BJ (cell line): ENCODE measurements at regions not wholly inside any gene's neighbourhood (a gene's known extent, or its start where the extent isn't known, plus 50 kb on each side); places are given as distances from the start of the nearest gene placed in this dataset.

Source experiments
- CTCF ChIA-PET: fragments of 350-600 bp; formaldehyde crosslinking; extraction: SDS; loops from one replicate; lab custom pipeline; 2021; ENCODE audit warnings: antibody characterized with exemption, inconsistent platforms; lab: Yijun Ruan, JAX
- POLR2A ChIA-PET: fragments of 300-600 bp; sonication (Branson Sonifier 250); formaldehyde crosslinking; extraction: SDS; loops from one replicate; lab custom pipeline; 2021; ENCODE audit warnings: antibody characterized with exemption; lab: Charles Lee
- DNase-seq: peaks from one replicate; pipeline ENCODE4 v3.0.0-alpha.2; 2011; ENCODE audit warnings: low read depth
- H3K27me3 ChIP-seq: 2 replicates; pipeline ENCODE4 v1.6.0; 2011; ENCODE audit warnings: low read length; ENCODE audit not compliant: control insufficient read depth, insufficient read depth
- H3K36me3 ChIP-seq: 2 replicates; pipeline ENCODE4 v1.5.1; 2011; ENCODE audit warnings: low read length; ENCODE audit not compliant: control insufficient read depth, insufficient read depth
- H3K4me3 ChIP-seq: 2 replicates; pipeline ENCODE4 v1.5.1; 2011; ENCODE audit warnings: low read depth, mild to moderate bottlenecking, control low read depth, low read length
- CTCF ChIP-seq: IDR thresholded peaks from 2 replicates; pipeline ENCODE4 v1.5.1; 2011; ENCODE audit warnings: low read depth, mild to moderate bottlenecking, control low read depth, inconsistent platforms, low read length, moderate library complexity; ENCODE audit not compliant: insufficient read depth

DNA sequence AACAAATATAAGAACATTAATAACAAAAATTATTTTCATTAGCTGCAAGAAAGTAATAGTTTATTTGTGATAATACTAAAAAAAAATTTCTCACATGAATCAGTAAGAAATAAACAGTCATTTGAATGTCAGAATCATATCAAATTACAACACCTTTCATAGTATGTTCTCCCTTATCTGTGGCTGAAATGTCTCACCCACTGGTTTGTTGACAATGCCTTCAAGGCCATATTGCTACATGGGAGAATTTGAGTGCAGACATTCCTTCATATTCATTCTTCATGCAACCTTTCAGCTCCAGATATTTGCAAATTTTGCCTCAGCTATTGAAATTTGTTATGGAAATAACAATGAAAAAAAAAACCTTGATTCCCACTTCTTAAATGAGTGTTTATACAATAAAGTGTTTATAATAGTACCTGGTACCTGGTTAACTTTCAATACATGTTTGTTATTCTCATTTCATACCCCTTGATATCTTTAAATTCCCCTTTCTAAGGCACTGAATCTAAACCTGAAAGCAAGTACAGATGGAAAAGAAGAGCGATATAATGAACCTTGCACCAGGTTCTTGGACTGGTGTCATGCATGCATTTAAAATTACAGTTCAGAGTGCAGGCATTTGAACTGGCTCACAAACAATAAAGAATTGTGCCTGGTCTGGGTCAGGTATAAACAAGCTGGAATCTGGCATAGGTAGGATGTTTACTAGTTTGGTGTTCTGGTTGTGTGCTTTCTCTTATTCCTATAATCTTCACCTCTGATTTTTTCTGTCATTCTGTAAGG lies 242.2 kb upstream of the ADGRL2 start:
- no peak for DNase-seq
- no peak overlapping the region for H3K4me3 ChIP-seq
- POLR2A ChIA-PET = no interaction called here
- no peaks in the 10 kb centered on the region for H3K27me3 ChIP-seq
- H3K36me3 ChIP-seq = no peaks in the 10 kb centered on the region
- CTCF ChIA-PET = interaction anchor here (0.6 to 1.7 kb wide), 4 partner anchors 9 to 94 kb away, joined by 3 to 8 read pairs (median 4); no protein-coding TSS in a partner anchor
- TF ChIP-seq CTCF = no peak

DNA sequence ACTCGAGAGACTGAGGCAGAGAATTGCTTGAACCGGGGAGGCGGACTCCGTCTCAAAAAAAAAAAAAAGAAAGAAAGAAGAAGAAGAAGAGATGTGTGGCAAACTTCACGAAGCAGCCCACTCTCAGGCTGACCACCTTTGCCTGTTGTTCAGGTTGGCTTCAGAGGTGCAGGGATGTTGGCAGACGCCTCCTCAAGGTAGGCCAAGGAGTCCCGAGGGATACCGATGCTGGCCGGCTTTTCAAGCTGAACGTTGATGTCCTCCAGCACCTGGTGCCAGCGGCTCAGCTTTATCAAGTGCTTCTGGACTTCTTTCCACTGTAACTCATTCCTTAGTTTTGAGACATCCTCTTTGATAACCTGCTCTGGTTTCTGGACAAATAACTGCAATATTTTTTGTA lies 243.8 kb upstream of the ADGRL2 start:
- Histone ChIP-seq H3K27me3 (no peaks in the 10 kb centered on the region), H3K4me3 (no peak overlapping the region), H3K36me3 (no peaks in the 10 kb centered on the region)
- ChIA-PET CTCF (interaction anchor here (0.6 to 1.4 kb wide), 2 partner anchors 7 to 139 kb away, joined by 5 read pairs; no protein-coding TSS in a partner anchor), POLR2A (no interaction called here)
- no peak for TF ChIP-seq CTCF
- no peak for DNase-seq

- Histone ChIP-seq H3K4me3 (no peak overlapping the region), H3K36me3 (no peaks in the 10 kb centered on the region), H3K27me3 (no peaks in the 10 kb centered on the region)
- no peak for TF ChIP-seq CTCF
- ChIA-PET CTCF (no interaction called here), POLR2A (no interaction called here)
- no peak for DNase-seq
These were observed 246.2 kb upstream of the ADGRL2 start for GRCh38 chr1:81554534-81554933.

- CTCF ChIA-PET = no interaction called here
- POLR2A ChIA-PET = no interaction called here
- no peak overlapping the region for H3K4me3 ChIP-seq
- TF ChIP-seq CTCF = no peak
- no peaks in the 10 kb centered on the region for H3K36me3 ChIP-seq
- no peaks in the 10 kb centered on the region for H3K27me3 ChIP-seq
- no peak for DNase-seq
These were observed 246.6 kb upstream of the ADGRL2 start for GRCh38 chr1:81554108-81554507.

- H3K27me3 ChIP-seq = no peaks in the 10 kb centered on the region
- POLR2A ChIA-PET = no interaction called here
- no peak overlapping the region for H3K4me3 ChIP-seq
- no peak for DNase-seq
- no peaks in the 10 kb centered on the region for H3K36me3 ChIP-seq
- CTCF ChIA-PET = interaction anchor here (1.2 kb wide), 1 partner anchor 9 kb away, joined by 3 read pairs; no protein-coding TSS in a partner anchor
- TF ChIP-seq CTCF = no peak
These were observed 247.2 kb upstream of the ADGRL2 start for GRCh38 chr1:81553503-81553902.
